ENCODE measurements at regions not wholly inside any gene's neighbourhood (a gene's known extent, or its start where the extent isn't known, plus 50 kb on each side); places are given as distances from the start of the nearest gene placed in this dataset.
A peak's percentile ranks its signal among the peaks of the same experiment; 100 is the strongest.

DNA sequence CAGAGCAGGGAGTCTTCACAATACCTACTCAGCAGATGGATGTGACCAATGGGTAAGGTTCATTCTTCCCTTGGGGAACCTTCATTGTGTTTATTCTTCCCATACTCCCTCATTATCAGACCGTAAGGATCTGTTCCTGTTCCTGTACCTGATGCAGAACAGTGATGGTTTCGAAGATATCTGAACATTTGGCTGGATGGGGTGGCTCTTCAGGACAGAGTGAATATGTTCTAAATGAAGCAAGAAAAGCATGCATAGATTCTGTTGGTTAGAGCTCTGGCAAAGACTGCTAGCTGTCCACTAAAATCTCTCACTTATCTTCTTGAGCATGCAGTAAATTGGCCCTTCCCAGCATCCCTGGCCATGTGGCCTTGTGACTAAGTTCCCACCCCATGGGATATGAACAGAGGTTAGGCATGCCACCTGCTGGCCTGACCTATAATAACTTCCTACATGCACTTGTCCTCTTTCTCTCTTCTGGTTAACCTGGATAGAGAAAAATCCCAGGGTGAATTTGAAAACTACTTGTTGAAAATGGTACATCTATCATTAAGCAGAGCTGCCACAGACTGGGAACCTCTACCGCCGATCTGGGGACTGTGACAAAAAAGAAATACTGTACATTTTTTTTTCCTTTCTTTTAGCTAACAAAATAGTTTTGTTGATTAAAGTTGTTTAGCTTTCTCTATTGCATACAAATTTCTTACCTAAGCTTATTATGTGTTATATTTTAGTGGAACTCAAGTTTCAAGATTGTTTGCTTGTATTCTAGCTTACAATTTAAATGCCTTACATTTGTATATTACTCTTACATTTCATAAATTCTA lies 60.0 kb upstream of the BANK1 start:
- TF ChIP-seq, protein P1, sequence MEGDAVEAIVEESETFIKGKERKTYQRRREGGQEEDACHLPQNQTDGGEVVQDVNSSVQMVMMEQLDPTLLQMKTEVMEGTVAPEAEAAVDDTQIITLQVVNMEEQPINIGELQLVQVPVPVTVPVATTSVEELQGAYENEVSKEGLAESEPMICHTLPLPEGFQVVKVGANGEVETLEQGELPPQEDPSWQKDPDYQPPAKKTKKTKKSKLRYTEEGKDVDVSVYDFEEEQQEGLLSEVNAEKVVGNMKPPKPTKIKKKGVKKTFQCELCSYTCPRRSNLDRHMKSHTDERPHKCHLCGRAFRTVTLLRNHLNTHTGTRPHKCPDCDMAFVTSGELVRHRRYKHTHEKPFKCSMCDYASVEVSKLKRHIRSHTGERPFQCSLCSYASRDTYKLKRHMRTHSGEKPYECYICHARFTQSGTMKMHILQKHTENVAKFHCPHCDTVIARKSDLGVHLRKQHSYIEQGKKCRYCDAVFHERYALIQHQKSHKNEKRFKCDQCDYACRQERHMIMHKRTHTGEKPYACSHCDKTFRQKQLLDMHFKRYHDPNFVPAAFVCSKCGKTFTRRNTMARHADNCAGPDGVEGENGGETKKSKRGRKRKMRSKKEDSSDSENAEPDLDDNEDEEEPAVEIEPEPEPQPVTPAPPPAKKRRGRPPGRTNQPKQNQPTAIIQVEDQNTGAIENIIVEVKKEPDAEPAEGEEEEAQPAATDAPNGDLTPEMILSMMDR (IDR thresholded peaks at IDR 0.05) = peak; percentile 61
- TF ChIP-seq FOSL2 (IDR thresholded peaks at IDR 0.05) = no peak
- 0 out of 2 replicates have a peak, but pooled peaks have one; percentile 18 for TF ChIP-seq FOSL2 (CRISPR knock-in tag; IDR thresholded peaks at IDR 0.05)
- TF ChIP-seq SMC3 (IDR thresholded peaks at IDR 0.05) = peak; percentile 79
- TF ChIP-seq HOXB5 (CRISPR knock-in tag; IDR thresholded peaks at IDR 0.05) = no peak
- TF ChIP-seq, protein P2, sequence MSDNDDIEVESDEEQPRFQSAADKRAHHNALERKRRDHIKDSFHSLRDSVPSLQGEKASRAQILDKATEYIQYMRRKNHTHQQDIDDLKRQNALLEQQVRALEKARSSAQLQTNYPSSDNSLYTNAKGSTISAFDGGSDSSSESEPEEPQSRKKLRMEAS (IDR thresholded peaks at IDR 0.05) = peak; percentile 82
- TF ChIP-seq BHLHE40 (IDR thresholded peaks at IDR 0.05; ENCODE audit: low read depth, low read length) = no peak
- TF ChIP-seq RAD21 (conservative IDR thresholded peaks at IDR 0.05 in 1 of 2, IDR thresholded peaks at IDR 0.05 in 1 of 2) = peak; percentile 76 to 77
- no peak for TF ChIP-seq SREBF2 (IDR thresholded peaks at IDR 0.05)
- ChIA-PET CTCF (interaction anchor here (0.7 to 1.5 kb wide), 9 partner anchors 23 to 905 kb away, joined by 3 to 5 read pairs (median 3); partner anchors contain the start of gene PPP3CA), POLR2A (interaction anchor here (0.5 to 1.2 kb wide), 2 partner anchors 79 to 383 kb away, joined by 5 read pairs; partner anchors contain the start of gene PPP3CA)
- FAIRE-seq = no peak
- peak; percentile 86 to 92 for ATAC-seq
- Histone ChIP-seq H3K27ac (no peak overlapping the region), H3K4me3 (no peak overlapping the region), H3K4me1 (no peaks in the 10 kb centered on the region), H3K9me3 (no peaks in the 10 kb centered on the region), H3K4me2 (no peak overlapping the region)
- WGBS (ENCODE audit: missing lambda C conversion rate) = 52% methylated on average over 4 of the region's 4 CpGs
- peak; percentile 6 to 78 for DNase-seq (ENCODE audit: low read depth in 1 of 2, low spot score in 1 of 2)

DNA sequence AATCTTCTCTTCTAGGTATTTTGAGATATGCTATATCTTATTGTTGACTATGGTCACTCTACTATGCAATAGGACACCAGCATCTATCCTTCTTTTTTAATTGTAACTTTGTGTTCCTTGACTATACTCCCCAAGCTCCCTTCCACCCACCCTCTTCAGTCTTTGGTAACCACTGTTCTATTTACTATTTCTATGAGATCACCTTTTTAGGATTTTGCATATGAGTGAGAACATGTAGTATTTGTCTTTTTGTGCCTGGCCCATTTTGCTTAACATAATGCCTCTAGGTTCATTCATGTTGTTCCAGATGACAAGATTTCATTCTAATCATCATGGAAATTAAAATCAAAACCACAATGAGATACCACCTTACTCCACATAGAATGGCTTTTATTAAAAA lies 63.3 kb upstream of the BANK1 start:
- ATAC-seq (no peak), DNase-seq (ENCODE audit: low read depth in 1 of 2, low spot score in 1 of 2) (no peak), FAIRE-seq (no peak)
- Histone ChIP-seq H3K4me2 (no peak overlapping the region), H3K4me3 (no peak overlapping the region), H3K9me3 (no peaks in the 10 kb centered on the region), H3K27ac (no peak overlapping the region), H3K4me1 (no peaks in the 10 kb centered on the region)
- ChIA-PET CTCF (interaction anchor here (1.1 kb wide), 1 partner anchor 378 kb away, joined by 4 read pairs; no protein-coding TSS in a partner anchor), POLR2A (no interaction called here)
- no peak for TF ChIP-seq EHMT2 (IDR thresholded peaks at IDR 0.05; ENCODE audit: low read depth)
- no peak for TF ChIP-seq GATA3 (IDR thresholded peaks at IDR 0.05; ENCODE audit: borderline replicate concordance)
- TF ChIP-seq, protein P1 (IDR thresholded peaks at IDR 0.05) = no peak
- TF ChIP-seq, protein P3, sequence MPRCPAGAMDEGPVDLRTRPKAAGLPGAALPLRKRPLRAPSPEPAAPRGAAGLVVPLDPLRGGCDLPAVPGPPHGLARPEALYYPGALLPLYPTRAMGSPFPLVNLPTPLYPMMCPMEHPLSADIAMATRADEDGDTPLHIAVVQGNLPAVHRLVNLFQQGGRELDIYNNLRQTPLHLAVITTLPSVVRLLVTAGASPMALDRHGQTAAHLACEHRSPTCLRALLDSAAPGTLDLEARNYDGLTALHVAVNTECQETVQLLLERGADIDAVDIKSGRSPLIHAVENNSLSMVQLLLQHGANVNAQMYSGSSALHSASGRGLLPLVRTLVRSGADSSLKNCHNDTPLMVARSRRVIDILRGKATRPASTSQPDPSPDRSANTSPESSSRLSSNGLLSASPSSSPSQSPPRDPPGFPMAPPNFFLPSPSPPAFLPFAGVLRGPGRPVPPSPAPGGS (IDR thresholded peaks at IDR 0.05) = no peak
- TF ChIP-seq, protein P4, sequence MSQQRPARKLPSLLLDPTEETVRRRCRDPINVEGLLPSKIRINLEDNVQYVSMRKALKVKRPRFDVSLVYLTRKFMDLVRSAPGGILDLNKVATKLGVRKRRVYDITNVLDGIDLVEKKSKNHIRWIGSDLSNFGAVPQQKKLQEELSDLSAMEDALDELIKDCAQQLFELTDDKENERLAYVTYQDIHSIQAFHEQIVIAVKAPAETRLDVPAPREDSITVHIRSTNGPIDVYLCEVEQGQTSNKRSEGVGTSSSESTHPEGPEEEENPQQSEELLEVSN (IDR thresholded peaks at IDR 0.05; ENCODE audit: borderline replicate concordance, low read depth) = no peak
- no peak for TF ChIP-seq ESRRA (IDR thresholded peaks at IDR 0.05; ENCODE audit: borderline replicate concordance, low read length)
- no peak for TF ChIP-seq RCOR1 (IDR thresholded peaks at IDR 0.05; ENCODE audit: low read depth, low read length)

DNA sequence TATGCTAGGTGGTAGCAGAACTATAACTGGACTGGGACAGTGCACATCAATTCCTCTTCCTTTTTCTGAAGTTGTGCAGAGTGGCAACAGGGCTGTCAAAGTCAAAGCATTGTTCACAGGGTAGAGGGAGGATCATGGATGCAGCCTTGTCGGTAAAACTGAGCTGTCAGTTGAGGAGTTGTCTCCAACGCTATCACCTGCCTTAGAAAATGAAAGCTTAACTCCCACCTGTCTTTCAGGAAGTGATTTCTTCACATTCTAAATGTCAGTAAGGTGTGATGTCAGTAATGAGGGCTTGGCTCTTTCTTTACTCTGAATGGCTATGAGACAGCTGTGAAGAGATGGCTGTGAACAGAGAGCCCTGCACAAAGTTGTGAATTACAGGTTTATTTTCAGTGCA lies 66.4 kb upstream of the BANK1 start:
- H3K4me2 ChIP-seq = no peak overlapping the region
- no peak for FAIRE-seq
- H3K27ac ChIP-seq = no peak overlapping the region
- WGBS (ENCODE audit: missing lambda C conversion rate) = 93% methylated on average over 2 of the region's 2 CpGs
- H3K9me3 ChIP-seq = no peaks in the 10 kb centered on the region
- ATAC-seq = no peak
- ChIA-PET CTCF (no interaction called here), POLR2A (no interaction called here)
- TF ChIP-seq JUNB (IDR thresholded peaks at IDR 0.05) = no peak
- TF ChIP-seq CEBPB (IDR thresholded peaks at IDR 0.05) = no peak
- no peak for TF ChIP-seq HOXA7 (CRISPR knock-in tag; IDR thresholded peaks at IDR 0.05)
- TF ChIP-seq GATA3 (IDR thresholded peaks at IDR 0.05; ENCODE audit: borderline replicate concordance) = no peak
- TF ChIP-seq JUN (IDR thresholded peaks at IDR 0.05) = no peak
- TF ChIP-seq NR3C1 (IDR thresholded peaks at IDR 0.05) = no peak
- TF ChIP-seq EHMT2 (IDR thresholded peaks at IDR 0.05; ENCODE audit: low read depth) = no peak
- H3K4me3 ChIP-seq = no peak overlapping the region
- DNase-seq (ENCODE audit: low read depth in 1 of 2, low spot score in 1 of 2) = no peak
- no peaks in the 10 kb centered on the region for H3K4me1 ChIP-seq
